ENCODE measurements at regions not wholly inside any gene's neighbourhood (a gene's known extent, or its start where the extent isn't known, plus 50 kb on each side); places are given as distances from the start of the nearest gene placed in this dataset.

- no peak for TF ChIP-seq POLR2A (IDR thresholded peaks at IDR 0.05; ENCODE audit: low read depth, low read length)
- no peak for TF ChIP-seq CTCF (IDR thresholded peaks at IDR 0.05; ENCODE audit: extremely low read depth in 1 of 2, insufficient read depth in 1 of 2, low read depth in 1 of 2, low read length in 2 of 2)
- no peak for TF ChIP-seq MYC (IDR thresholded peaks at IDR 0.05; ENCODE audit: low read depth, low read length)
- TF ChIP-seq FOS (IDR thresholded peaks at IDR 0.05; ENCODE audit: borderline replicate concordance, insufficient read depth, low read length) = no peak
- no peak for TF ChIP-seq EZH2 (IDR thresholded peaks at IDR 0.05; ENCODE audit: borderline replicate concordance, low read depth, low read length, severe bottlenecking)
- no peak for TF ChIP-seq MAX (IDR thresholded peaks at IDR 0.05; ENCODE audit: insufficient read depth, insufficient read length)
Measured at GRCh38 chr4:125423124-125423523, 108.4 kb downstream of the FAT4 start.
